HG03342 (cell line): ENCODE measurements at regions not wholly inside any gene's neighbourhood (a gene's known extent, or its start where the extent isn't known, plus 50 kb on each side); places are given as distances from the start of the nearest gene placed in this dataset.
"Not testable (repeated sequence)": the region's sequence is repeated elsewhere in the genome, so short reads cannot be mapped to it uniquely, and the experiment has no call there.

ENCODE experiments used
- ATAC-seq: cut with Tn5 transposase; IDR thresholded peaks from one replicate; pipeline ENCODE4 v1.9.1; 2021; ENCODE audit warnings: mild to moderate bottlenecking, moderate library complexity; ENCODE audit not compliant: unreplicated experiment

DNA sequence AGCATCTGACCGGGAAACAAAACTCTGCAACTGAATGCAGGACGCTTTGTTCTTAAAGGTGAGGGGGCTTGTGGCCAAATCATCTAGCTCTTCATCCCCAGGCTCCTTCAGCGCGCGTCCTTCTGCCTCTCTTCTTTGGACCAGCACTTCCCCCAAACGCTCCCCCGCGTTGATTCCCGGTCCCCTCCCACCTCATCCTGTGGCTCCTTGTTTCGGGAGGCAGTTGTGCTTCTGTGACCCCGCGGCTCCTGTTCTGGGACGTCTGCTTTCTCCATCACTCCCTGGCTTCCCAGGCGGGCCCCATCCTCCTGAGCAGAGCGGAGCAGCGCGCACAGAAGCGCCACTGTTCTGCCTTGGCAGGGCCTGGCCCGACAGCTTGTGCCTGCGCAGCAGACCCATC lies 109.7 kb upstream of the ZNG1E start:
- not testable (repeated sequence) for ATAC-seq

DNA sequence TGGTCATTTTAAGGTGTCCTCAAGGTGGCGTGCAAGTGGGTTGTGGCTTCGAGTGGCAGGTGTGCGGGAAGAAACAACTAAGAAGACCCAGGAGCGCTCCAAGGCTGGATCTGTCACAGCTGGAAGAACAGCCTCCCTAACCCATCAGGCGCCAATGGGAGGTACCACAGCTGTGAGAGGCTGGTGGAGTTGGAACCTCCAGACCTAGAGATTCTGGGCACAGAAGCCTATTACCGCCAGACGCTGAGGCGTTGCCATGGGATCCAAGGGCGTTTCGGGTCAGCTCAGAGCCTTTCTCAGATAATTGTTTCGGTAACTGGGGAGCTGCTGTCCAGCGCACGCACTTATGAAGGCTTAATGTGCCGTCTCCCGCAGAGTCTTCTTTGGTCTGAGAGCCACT lies 156.7 kb upstream of the ZNG1E start:
- not testable (repeated sequence) for ATAC-seq

DNA sequence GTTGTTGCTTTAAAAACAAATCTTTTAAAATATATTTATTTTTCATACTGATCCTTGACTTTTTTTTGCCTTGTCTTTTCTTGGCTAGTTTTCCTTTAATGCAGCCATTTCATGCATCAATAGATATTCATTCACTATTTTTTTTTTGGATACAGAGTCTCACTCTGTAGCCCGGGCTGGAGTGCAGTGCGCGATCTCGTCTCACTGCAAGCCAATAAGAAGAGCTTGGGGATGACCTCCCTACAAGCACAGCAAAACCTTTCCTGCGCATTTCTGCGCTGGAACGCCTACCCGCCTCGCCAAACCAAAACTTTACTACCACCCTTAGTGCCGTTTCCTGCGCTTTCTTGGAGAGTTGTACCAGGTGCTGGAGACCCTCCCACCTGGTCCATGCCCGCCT lies 161.3 kb upstream of the ZNG1E start:
- not testable (repeated sequence) for ATAC-seq

DNA sequence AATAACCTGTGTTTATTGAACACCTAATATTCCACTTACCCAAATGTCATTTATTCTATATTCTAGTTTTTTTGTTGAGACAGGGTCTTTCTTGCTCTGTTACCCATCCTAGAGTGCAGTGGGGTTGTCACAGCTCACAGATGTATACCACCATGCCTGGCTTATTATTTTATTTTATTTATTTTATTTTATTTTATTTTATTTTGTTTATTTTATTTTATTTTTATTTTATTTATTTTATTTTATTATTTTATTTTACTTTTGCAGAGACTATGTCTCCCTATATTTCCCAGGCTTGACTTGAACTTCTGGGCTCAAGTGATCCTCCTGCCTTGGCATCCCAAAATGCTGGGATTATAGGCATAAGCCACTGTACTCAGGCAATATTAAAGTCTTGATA lies 167.8 kb upstream of the ZNG1E start:
- ATAC-seq: not testable (repeated sequence)

DNA sequence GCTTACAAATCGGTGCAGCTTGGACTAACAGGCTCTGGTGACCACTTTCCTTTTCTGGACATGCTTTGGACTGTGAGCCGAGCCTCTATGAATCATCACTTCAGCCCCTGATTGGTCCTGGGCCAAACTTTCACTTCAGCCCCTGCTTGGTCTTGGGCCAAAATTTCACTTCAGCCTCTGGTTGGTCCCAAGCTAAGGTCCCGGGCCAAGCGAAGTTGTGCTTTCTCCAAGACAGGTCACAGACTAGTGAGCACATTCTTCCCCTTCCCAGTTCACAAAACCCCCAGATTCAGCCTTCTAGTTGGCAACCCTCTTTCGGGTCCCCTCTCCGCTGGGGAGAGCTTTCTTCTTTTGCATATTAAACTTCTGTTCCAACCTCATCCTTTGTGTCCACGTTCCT lies 171.0 kb upstream of the ZNG1E start:
- ATAC-seq: not testable (repeated sequence)

DNA sequence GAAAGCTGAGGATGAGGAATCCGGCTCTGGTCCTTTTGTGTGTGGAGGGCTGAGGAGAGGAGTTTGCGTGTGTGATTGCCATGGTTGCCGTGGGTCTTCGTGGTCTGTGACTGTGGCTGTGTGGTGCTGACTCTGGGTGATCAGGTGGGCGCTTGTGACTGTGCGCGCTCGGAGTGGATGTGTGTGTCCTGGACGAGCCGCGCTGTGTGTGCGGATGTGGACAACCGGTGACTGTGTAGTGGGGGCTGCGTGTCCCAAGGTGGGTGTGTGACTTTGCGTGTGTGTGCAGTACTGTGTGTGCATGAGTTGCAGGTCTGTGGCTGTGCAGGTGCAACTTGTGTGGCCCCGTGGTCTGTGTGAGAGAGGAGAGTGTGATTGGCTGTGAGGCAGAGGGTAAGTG lies 172.0 kb upstream of the ZNG1E start:
- ATAC-seq: not testable (repeated sequence)

DNA sequence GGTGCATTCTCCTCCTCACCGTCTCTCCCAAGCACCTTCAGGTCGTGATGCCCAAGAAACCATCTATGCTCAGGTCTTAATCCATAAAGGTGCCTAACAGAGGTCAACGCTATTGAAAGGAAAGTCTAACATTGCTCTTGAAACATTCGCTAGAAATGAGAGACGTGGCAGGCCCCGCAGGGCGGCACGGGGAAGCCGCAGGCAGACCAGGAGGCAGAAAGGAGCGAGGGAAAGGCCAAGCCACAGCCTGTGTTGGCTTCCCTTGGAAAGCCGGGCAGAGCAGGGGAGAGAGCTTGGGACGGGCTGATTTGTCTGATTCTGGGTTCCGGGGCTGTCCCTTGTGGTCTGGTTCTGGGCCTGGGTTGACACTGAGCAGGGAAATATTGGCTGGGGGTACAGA lies 192.8 kb upstream of the ZNG1E start:
- ATAC-seq: not testable (repeated sequence)

DNA sequence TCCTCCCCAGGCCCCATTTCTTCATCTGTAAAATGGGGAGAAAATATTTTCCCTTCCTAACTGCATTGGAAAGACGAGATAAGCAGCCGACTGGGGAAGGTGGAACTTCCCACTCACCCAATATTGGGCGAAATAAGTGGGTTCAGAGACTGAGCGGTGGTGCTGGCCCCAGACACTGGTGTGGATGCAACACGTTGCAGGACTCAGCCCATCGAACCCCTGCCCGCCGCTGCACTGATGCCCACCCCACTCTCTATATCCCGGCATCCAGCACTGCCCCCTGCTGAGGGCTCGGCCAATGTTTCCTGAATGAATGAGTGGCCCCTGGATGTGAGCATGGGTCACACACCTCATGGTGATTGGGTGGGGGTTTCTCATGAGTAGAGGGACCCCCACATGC lies 194.4 kb upstream of the ZNG1E start:
- not testable (repeated sequence) for ATAC-seq

DNA sequence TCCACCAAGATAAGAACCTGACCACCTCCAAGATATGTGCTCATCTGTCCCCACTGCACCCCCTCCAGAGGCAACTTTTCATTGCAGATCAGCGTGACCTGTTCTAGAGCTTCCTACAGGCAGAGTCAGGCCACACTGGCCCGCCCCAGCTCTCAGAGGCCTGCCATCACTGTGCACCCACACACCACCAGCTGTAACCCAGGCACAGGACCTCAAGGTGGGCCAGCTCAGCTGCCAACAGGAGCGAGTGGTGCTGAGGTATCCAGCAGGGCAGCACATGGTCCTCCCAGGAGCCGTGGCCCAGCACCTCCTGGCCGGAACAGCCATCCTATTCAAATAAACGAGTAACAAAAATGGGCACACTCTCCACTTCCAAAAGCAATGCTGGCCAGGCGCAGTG lies 189.9 kb upstream of the FOXD4L5 start:
- ATAC-seq: not testable (repeated sequence)

DNA sequence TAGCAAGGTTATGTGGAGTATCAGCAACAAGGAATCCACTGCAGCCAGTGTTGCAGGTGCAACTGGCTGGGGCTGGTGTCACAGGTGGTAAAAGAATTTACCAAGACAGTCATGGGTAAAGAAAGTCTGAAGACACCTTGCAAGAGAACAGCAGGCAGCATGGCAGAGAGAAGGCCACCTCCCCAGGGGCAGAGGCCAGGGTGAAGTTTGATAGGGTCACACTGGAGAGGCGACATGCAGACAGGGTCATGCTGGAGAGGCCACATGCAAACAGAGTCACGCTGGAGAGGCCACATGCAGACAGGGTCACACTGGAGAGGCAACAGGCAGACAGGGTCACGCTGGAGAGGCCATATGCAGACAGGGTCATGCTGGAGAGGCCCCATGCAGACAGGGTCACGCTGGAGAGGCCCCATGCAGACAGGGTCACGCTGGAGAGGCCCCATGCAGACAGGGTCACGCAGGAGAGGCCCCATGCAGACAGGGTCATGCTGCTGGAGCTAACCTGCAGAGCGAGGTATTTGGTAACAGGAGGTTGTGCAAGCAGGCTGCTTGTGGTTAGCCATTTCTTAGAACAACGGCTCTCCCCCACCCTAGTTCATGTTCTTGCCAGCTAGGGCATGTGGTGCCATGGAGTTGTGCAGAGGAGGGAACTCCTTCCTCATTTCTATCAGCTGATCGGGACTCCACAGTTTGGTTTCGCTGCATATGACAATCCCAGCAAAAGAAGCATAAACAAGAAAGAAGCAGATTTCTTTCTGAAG lies 188.2 kb upstream of the FOXD4L5 start:
- not testable (repeated sequence) for ATAC-seq

DNA sequence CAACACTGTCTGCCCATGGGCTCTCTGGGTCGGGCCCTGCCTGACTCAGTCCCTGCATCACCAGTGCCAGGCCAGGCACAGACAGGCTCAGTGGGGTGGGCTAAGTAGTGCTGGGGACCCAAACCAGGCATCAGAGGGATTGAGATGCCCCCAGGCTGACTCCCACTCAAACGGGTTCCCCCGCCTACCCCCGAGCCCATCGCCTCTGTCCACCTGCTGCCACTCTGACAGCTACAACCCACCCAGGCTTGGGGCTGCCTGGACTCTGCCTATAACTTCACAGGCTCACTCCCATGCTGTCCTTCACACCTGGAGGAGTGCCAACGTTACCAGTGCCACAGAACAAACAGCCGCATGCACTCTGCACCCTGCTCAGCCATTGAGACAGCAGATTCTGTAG lies 186.1 kb upstream of the FOXD4L5 start:
- not testable (repeated sequence) for ATAC-seq

DNA sequence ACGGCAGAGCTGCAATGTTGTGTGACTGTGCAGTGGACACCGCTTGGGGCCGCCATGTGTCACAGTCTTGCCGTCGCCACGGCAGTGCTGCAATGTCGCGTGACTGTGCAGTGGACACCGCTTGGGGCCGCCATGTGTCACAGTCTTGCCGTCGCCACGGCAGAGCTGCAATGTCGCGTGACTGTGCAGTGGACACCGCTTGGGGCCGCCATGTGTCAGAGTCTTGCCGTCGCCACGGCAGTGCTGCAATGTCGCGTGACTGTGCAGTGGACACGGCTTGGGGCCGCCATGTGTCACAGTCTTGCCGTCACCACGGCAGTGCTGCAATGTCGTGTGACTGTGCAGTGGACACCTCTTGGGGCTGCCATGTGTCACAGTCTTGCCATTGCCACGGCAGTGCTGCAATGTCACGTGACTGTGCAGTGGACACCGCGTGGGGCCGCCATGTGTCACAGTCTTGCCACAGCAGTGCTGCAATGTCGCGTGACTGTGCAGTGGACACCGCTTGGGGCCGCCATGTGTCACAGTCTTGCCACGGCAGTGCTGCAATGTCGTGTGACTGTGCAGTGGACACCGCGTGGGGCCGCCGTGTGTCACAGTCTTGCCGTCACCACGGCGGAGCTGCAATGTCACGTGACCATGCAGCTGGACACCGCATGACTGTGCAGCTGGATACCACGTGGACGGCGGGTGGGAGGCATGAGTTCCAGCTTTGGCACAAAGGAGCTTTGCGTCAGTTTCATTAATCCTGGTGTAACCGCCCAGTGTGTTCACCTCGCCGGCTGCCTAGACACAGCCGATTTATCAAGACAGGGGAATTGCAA lies 182.1 kb upstream of the FOXD4L5 start:
- not testable (repeated sequence) for ATAC-seq

DNA sequence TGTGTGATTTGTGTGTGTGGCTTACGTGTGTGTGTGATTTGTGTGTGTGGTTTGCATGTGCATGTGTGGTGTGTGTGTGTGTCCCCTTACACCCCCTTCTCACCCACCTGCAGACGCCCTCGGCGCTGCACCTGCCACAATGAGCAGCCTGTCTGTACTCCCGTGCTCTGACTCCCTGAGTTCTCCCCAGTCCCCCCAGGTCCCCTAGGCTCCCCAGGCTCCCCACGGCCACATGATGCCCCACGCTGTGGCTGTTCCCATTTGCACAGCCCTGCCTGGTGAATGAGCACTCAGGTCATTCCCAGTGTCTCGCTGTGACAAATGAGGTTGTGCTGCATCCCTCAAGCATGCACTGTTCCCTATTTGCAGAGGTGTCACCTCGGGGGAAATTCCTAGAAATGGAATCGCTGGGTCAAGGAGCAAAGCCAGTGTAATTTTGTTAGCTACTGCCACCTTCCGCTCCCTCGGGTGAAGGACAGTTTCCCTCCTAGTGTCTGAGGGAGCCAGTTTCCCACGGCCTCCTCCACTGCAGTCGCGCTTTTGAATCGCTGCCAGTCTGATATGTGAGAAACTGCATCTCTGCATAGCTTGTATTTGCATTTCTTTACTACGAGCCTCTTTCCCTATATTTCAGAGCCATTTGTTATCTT lies 180.4 kb upstream of the FOXD4L5 start:
- not testable (repeated sequence) for ATAC-seq

DNA sequence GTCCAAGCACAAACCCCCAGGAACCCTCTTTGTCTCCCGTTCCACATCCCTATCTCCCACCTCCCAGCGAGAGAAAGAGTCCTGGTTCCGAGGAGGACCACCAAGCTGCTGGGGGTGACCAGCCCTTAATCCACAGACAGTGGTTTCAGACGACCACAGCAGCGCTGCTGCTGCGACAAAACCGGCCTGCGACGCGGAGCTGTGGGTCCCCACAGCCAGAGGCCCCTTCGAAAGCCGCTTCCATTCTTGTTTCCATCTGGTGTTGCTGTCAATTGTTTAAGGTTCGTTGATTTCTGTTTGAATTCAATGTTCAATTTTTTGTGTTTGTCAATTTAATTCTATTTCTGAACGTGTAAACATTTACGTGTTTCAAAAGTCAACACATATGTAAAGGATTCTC lies 177.5 kb upstream of the FOXD4L5 start:
- ATAC-seq: not testable (repeated sequence)

DNA sequence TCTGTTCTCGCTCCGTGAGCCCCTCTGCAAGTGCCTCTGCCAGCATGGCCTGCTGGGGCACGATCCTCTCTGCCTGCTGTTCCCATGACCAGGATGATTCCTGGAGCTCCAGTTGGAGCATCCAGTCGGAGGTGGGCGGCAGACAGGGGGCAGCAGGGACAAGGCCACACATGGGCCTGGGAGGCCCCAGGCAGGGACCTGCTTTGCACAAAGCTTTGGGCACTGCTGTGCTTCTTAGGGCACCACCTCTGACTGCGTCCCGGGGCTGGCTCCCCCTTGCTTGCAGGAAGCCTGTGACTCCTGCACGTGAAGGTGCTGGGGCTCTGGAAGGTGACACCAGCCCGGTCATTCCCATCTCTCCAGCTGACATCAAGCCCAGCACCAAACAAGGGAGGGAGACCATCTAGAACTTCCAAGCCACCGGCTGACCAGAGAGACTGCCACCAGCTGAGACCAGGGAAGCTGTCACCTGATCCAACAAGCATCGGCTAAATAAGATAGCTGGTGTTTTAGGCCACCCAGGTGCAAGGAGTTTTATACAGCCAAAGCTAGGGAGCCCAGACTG lies 174.8 kb upstream of the FOXD4L5 start:
- no peak for ATAC-seq

DNA sequence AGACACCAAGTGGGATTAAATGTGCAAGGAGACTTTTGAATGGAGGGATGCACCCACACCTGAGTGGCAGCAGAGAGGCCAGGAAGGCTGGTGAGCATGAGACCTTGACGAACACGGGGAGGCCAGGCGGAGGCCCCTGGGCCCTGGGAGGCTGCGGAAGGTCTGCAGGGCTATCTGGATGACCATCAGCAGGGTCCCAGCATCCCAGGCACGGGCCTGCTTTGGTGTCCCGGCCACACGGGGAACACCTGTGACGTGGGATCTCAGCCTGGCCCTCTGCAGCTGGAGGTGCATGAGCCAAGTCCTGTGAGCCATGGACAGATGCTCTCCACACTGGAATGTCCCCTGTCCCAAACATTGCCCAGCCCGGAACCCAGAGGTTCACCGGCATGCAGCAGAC lies 174.0 kb upstream of the FOXD4L5 start:
- no peak for ATAC-seq

DNA sequence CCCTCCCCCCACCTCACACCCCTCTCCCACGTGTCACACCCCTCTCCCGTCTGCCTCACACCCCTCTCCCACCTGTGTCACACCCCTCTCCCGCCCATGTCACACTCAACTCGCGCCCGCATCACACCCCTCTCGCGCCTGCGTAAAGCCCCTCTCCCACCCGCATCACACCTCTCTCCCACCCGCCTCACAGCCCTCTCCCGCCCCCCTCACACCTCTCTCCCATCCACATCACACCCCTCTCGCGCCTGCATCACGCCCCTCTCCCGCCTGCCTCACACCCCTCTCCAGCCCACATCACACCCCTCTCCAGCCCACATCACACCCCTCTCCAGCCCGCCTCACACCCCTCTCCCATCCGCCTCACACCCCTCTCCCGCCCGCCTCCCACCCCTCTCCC lies 173.5 kb upstream of the FOXD4L5 start:
- no peak for ATAC-seq

DNA sequence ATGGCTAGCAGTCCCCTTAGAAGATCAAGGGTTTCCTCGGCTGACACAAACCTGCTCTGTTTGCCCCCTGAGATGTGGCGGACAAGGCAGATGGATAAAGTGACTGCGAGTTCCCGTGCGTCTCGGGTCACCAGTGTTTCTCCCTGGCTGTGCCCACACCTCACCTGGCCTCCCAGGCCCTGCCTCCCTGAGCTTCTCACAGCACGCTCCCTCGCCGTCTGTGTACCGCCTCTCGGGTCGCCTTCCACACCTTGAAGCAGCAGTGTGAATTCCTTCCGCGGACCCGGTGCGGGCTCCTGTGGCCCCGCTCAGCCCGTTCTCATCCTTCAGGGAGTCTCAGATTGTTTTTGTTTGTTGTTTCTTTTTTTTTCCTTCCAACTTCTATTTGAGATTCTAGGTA lies 172.0 kb upstream of the FOXD4L5 start:
- not testable (repeated sequence) for ATAC-seq

DNA sequence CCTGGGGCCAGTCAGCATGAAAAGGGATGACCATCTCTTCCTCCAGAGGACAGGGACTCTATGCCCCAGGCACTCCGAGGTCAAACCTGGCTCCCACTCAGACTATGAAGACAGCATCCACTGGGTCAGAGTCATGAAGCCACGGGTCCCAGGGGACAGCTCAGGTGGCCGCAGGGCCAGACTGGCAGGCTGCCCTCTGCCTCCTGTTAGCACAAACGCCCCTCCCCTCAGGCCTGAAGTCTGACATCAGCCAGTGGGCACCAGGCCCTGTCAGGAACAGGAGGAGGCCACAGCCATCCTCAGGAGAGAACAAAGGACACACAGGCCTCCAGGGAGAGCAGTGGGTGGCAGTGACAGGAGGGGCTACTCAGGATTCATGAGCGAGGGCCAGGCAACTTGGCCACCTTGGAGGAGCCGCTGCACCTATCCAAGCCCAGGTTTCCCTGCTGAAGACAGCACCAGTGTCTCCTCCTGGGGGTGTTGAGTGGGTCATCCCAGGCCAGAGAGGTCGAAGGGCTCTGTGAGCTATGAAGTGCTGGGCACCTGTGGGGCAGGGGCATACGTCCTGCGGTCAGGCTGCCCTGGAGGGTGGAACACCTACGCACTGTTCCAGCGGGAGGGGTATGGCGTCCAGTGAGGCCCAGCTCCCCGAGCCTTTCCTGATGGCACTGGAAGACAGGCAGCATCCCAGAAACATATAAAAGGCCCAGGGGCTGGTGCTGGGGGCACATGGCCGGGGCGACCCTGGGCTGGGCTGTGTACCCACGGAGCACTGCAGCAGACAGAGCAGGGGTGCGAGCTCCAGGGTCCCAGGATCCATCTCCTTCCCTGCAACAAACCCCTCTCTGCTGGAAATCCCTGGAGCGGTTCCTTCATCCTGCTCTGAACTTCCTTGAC lies 171.0 kb upstream of the FOXD4L5 start:
- ATAC-seq: not testable (repeated sequence)

DNA sequence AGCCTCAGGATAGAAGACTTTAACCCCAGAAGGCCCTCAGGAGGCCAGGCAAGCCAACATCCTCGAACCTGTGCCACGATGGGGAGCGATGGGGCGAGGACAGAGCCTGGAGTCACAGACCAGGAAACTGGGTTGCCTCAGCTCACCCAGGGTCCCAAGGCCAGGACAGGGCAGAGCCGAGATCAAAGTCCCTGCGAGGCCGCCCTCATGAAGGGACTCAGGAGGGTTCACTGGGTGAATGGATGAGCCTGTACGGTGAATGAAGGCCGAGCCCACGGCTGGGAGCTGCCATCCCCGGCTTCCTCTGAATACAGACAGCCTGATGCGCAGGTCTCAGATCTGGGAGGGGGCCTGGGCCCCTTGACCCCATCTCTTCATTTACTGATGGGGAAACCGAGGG lies 170.1 kb upstream of the FOXD4L5 start:
- not testable (repeated sequence) for ATAC-seq
